Peyer's patch (tissue), 4 donors: ENCODE measurements at regions not wholly inside any gene's neighbourhood (a gene's known extent, or its start where the extent isn't known, plus 50 kb on each side); places are given as distances from the start of the nearest gene placed in this dataset.

Source experiments
- CTCF ChIP-seq, 6 experiments: fragments of 450-650 bp in 4 of 6; fragments of 200-600 bp in 2 of 6; sonication (generic) in 1 of 6; IDR thresholded peaks; one replicate each; pipeline ENCODE4 v1.5.1; 2017 to 2019; ENCODE audit warnings: antibody characterized with exemption in 6 of 6, mild to moderate bottlenecking in 3 of 6, moderate library complexity in 1 of 6
- POLR2A ChIP-seq, 2 donors: fragments of 450-650 bp; IDR thresholded peaks; one replicate each; pipeline ENCODE4 v1.5.1; 2017; ENCODE audit warnings: antibody characterized with exemption in 2 of 2, mild to moderate bottlenecking in 2 of 2, moderate library complexity in 2 of 2

GRCh38 chr10:3452683-3453361 lies 280.2 kb upstream of the PITRM1 start:
- TF ChIP-seq POLR2A (IDR thresholded peaks at IDR 0.05): no peak
- no peak for TF ChIP-seq CTCF (IDR thresholded peaks at IDR 0.05)
